ENCODE measurements at regions not wholly inside any gene's neighbourhood (a gene's known extent, or its start where the extent isn't known, plus 50 kb on each side); places are given as distances from the start of the nearest gene placed in this dataset.
"Not testable (repeated sequence)": the region's sequence is repeated elsewhere in the genome, so short reads cannot be mapped to it uniquely, and the experiment has no call there.

GRCh38 chr2:16100006-16100405 lies 159.7 kb downstream of the MYCN start:
- Mint-ChIP-seq H3K36me3 (no peaks in the 10 kb centered on the region), H3K4me3 (no peak overlapping the region), H3K27me3 (peaks cover 0 to 12% (median 0%) of the 10 kb centered on the region in 5 donors), H3K27ac (no peak overlapping the region), H3K4me1 (no peaks in the 10 kb centered on the region), H3K9me3 (no peaks in the 10 kb centered on the region)
- Histone ChIP-seq H3K27ac (ENCODE audit: low read depth, low read length) (no peak overlapping the region), H3K36me3 (ENCODE audit: control insufficient read depth in 2 of 3, insufficient read depth in 3 of 3, low read length in 3 of 3) (no peaks in the 10 kb centered on the region), H3K27me3 (ENCODE audit: control insufficient read depth in 2 of 2, insufficient read depth in 2 of 2, low read length in 2 of 2) (no peaks in the 10 kb centered on the region), H3K9me3 (ENCODE audit: control insufficient read depth in 2 of 3, low read length in 3 of 3) (no peaks in the 10 kb centered on the region), H3K4me3 (ENCODE audit: low read length) (no peak overlapping the region), H3K4me1 (ENCODE audit: control insufficient read depth in 2 of 2, insufficient read depth in 2 of 2, low read length in 2 of 2) (no peaks in the 10 kb centered on the region)
- DNase-seq (no peak), ATAC-seq (no peak)
- CTCF ChIA-PET, result no interaction called here
- intact Hi-C loops (cut with micrococcal nuclease), result no loop called here
- POLR2A ChIA-PET, result no interaction called here

DNA sequence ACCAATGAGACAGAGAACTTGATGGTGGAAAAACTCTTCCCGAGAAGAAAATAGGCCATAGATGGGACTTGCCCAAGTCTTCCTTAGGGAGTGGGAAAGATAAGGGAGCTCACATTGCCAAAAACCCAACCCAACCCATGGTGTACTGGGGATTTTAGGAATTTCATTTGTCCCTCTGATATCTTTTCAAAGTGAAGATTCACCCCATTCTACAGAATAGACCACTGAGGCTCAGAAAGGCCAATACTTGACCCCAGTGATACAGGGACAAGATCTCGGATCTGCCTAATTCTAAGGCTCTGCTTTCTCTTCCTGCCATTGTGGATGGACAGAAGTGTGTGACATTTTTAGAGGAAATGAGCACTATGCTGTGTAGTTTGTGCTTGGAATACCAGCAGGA lies 159.0 kb downstream of the MYCN start:
- ATAC-seq, result no peak
- Mint-ChIP-seq H3K27me3 (peaks cover 0 to 14% (median 0%) of the 10 kb centered on the region in 5 donors), H3K4me1 (no peaks in the 10 kb centered on the region), H3K27ac (no peak overlapping the region), H3K36me3 (no peaks in the 10 kb centered on the region), H3K4me3 (no peak overlapping the region), H3K9me3 (no peaks in the 10 kb centered on the region)
- ChIA-PET CTCF (no interaction called here), POLR2A (no interaction called here)
- Histone ChIP-seq H3K36me3 (ENCODE audit: control insufficient read depth in 2 of 3, insufficient read depth in 3 of 3, low read length in 3 of 3) (no peaks in the 10 kb centered on the region), H3K27me3 (ENCODE audit: control insufficient read depth in 2 of 2, insufficient read depth in 2 of 2, low read length in 2 of 2) (no peaks in the 10 kb centered on the region), H3K4me1 (ENCODE audit: control insufficient read depth in 2 of 2, insufficient read depth in 2 of 2, low read length in 2 of 2) (no peaks in the 10 kb centered on the region), H3K9me3 (ENCODE audit: control insufficient read depth in 2 of 3, low read length in 3 of 3) (no peaks in the 10 kb centered on the region), H3K27ac (ENCODE audit: low read depth, low read length) (no peak overlapping the region), H3K4me3 (ENCODE audit: low read length) (no peak overlapping the region)
- intact Hi-C loops (cut with micrococcal nuclease), result no loop called here
- no peak for DNase-seq

GRCh38 chr2:16096962-16097361 lies 156.6 kb downstream of the MYCN start:
- no peaks in the 10 kb centered on the region for H3K27me3 ChIP-seq (ENCODE audit: control insufficient read depth in 2 of 2, insufficient read depth in 2 of 2, low read length in 2 of 2)
- H3K27ac ChIP-seq (ENCODE audit: low read depth, low read length), result no peak overlapping the region
- Mint-ChIP-seq H3K27ac (no peak overlapping the region), H3K4me1 (no peaks in the 10 kb centered on the region), H3K9me3 (peaks cover 0 to 1% (median 0%) of the 10 kb centered on the region in 11 donors), H3K27me3 (peaks cover 0 to 4% (median 0%) of the 10 kb centered on the region in 5 donors), H3K36me3 (no peaks in the 10 kb centered on the region), H3K4me3 (no peak overlapping the region)
- ATAC-seq, result no peak
- ChIA-PET POLR2A (no interaction called here), CTCF (no interaction called here)
- H3K4me1 ChIP-seq (ENCODE audit: control insufficient read depth in 2 of 2, insufficient read depth in 2 of 2, low read length in 2 of 2), result no peaks in the 10 kb centered on the region
- H3K4me3 ChIP-seq (ENCODE audit: low read length), result no peak overlapping the region
- intact Hi-C loops (cut with micrococcal nuclease), result loop anchor here in 1 of 2 donors (1.0 kb wide), 1 partner anchor 158 kb away; no protein-coding TSS in a partner anchor
- H3K36me3 ChIP-seq (ENCODE audit: control insufficient read depth in 2 of 3, insufficient read depth in 3 of 3, low read length in 3 of 3), result no peaks in the 10 kb centered on the region
- DNase-seq, result no peak
- no peaks in the 10 kb centered on the region for H3K9me3 ChIP-seq (ENCODE audit: control insufficient read depth in 2 of 3, low read length in 3 of 3)

- CTCF ChIA-PET, result interaction anchor here (1.0 kb wide), 1 partner anchor 156 kb away, joined by 3 read pairs; the partner anchor contains the start of gene MYCN
These were observed 155.1 kb downstream of the MYCN start for GRCh38 chr2:16095483-16095882.

DNA sequence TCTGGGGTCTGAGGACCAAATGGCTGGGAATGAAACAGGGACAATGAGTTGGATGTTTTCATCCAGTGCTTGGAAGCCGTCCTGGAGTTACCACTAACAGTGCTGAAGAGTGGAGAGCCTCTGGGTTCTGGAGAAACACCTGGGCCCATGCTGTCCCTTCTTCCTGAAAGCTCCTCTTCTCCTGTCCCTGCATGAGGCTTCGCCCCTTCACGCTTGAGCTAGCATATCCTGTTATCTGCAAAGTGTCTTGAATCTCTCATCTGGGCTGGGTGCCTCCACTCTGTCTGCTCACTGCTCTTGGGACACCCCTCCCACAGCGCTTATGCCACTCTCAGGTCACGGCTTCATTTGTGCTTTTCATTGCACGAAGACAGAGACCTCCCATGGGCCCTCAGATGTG lies 154.5 kb downstream of the MYCN start:
- Histone ChIP-seq H3K4me1 (ENCODE audit: control insufficient read depth in 2 of 2, insufficient read depth in 2 of 2, low read length in 2 of 2) (no peaks in the 10 kb centered on the region), H3K4me3 (ENCODE audit: low read length) (no peak overlapping the region), H3K9me3 (ENCODE audit: control insufficient read depth in 2 of 3, low read length in 3 of 3) (no peaks in the 10 kb centered on the region), H3K36me3 (ENCODE audit: control insufficient read depth in 2 of 3, insufficient read depth in 3 of 3, low read length in 3 of 3) (no peaks in the 10 kb centered on the region), H3K27ac (ENCODE audit: low read depth, low read length) (no peak overlapping the region), H3K27me3 (ENCODE audit: control insufficient read depth in 2 of 2, insufficient read depth in 2 of 2, low read length in 2 of 2) (no peaks in the 10 kb centered on the region)
- Mint-ChIP-seq H3K4me3 (no peak overlapping the region), H3K9me3 (peaks cover 0 to 1% (median 0%) of the 10 kb centered on the region in 11 donors), H3K27ac (no peak overlapping the region), H3K4me1 (no peaks in the 10 kb centered on the region), H3K27me3 (peaks cover 0 to 4% (median 0%) of the 10 kb centered on the region in 5 donors), H3K36me3 (no peaks in the 10 kb centered on the region)
- intact Hi-C loops (cut with micrococcal nuclease), result no loop called here
- ChIA-PET CTCF (interaction anchor here (1.1 kb wide), 1 partner anchor 155 kb away, joined by 3 read pairs; no protein-coding TSS in a partner anchor), POLR2A (no interaction called here)
- no peak for ATAC-seq
- DNase-seq, result no peak

More at GRCh38 chr2:16095483-16095882, 155.1 kb downstream of the MYCN start:
- H3K27ac ChIP-seq (ENCODE audit: low read depth, low read length); H3K36me3 ChIP-seq (ENCODE audit: control insufficient read depth in 2 of 3, insufficient read depth in 3 of 3, low read length in 3 of 3); H3K36me3 Mint-ChIP-seq; POLR2A ChIA-PET; H3K4me1 ChIP-seq (ENCODE audit: control insufficient read depth in 2 of 2, insufficient read depth in 2 of 2, low read length in 2 of 2); ATAC-seq; H3K27ac Mint-ChIP-seq; intact Hi-C loops (cut with micrococcal nuclease); H3K9me3 ChIP-seq (ENCODE audit: control insufficient read depth in 2 of 3, low read length in 3 of 3); H3K9me3 Mint-ChIP-seq; H3K4me1 Mint-ChIP-seq; H3K4me3 Mint-ChIP-seq; H3K27me3 Mint-ChIP-seq; H3K4me3 ChIP-seq (ENCODE audit: low read length); H3K27me3 ChIP-seq (ENCODE audit: control insufficient read depth in 2 of 2, insufficient read depth in 2 of 2, low read length in 2 of 2); DNase-seq: not testable (repeated sequence)

DNA sequence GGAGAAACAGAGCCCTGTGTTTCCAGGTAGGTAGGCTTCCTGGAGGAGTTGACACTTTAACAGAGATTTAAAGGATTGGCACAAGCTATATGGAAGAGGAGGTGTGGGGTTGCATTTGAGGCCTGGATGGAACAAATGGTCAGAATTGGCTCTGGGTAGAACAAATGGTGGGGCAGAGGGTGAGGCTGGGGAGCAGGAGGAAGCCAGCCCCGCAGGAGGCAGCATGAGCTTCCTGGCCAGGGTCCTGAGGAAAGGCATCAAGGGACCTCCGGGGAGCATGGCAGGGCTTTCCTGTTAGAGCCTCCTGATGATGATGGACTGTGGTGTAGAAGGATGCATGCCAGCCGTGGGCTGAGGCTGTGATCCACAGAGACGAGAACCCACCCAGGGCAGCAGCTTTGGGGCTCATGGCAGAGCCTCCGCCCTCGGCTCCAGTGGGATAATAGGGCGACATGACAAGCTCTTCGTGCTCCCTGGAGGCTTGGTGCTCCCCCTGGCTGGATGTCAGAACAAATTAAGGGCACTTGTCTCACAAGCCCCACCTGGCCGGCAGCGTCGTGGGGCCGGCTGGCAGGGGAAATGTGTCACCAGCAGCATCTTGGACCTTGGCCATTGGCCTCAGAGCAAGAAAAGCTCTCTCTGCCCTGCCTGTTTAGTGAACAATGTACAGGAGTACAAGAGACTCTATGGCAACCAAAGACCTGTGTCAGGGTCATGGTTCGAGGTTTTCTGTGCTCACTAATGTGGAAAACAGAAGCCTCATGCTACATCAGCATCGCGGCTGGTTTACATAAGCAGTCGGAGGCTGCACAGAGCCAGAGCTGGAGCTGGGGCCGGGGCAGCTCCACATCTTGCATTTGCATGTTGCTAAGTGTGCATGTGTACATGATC lies 153.5 kb downstream of the MYCN start:
- Histone ChIP-seq H3K4me1 (ENCODE audit: control insufficient read depth in 2 of 2, insufficient read depth in 2 of 2, low read length in 2 of 2) (no peaks in the 10 kb centered on the region), H3K9me3 (ENCODE audit: control insufficient read depth in 2 of 3, low read length in 3 of 3) (no peaks in the 10 kb centered on the region), H3K36me3 (ENCODE audit: control insufficient read depth in 2 of 3, insufficient read depth in 3 of 3, low read length in 3 of 3) (no peaks in the 10 kb centered on the region), H3K27ac (ENCODE audit: low read depth, low read length) (no peak overlapping the region), H3K4me3 (ENCODE audit: low read length) (no peak overlapping the region), H3K27me3 (ENCODE audit: control insufficient read depth in 2 of 2, insufficient read depth in 2 of 2, low read length in 2 of 2) (no peaks in the 10 kb centered on the region)
- CTCF ChIA-PET, result interaction anchor here (1.1 kb wide), 1 partner anchor 154 kb away, joined by 3 read pairs; no protein-coding TSS in a partner anchor
- DNase-seq, result no peak
- H3K4me1 Mint-ChIP-seq, result no peaks in the 10 kb centered on the region
- H3K9me3 Mint-ChIP-seq, result peaks cover 0 to 1% (median 0%) of the 10 kb centered on the region in 11 donors
- H3K4me3 Mint-ChIP-seq, result no peak overlapping the region
- H3K27me3 Mint-ChIP-seq, result peaks cover 0 to 4% (median 0%) of the 10 kb centered on the region in 5 donors
- H3K27ac Mint-ChIP-seq, result no peak overlapping the region
- H3K36me3 Mint-ChIP-seq, result no peaks in the 10 kb centered on the region
- intact Hi-C loops (cut with micrococcal nuclease), result no loop called here
- POLR2A ChIA-PET, result no interaction called here
- ATAC-seq, result no peak

Data from naive thymus-derived CD4-positive, alpha-beta T cell (primary cell).